ENCODE measurements at regions not wholly inside any gene's neighbourhood (a gene's known extent, or its start where the extent isn't known, plus 50 kb on each side); places are given as distances from the start of the nearest gene placed in this dataset.

DNA sequence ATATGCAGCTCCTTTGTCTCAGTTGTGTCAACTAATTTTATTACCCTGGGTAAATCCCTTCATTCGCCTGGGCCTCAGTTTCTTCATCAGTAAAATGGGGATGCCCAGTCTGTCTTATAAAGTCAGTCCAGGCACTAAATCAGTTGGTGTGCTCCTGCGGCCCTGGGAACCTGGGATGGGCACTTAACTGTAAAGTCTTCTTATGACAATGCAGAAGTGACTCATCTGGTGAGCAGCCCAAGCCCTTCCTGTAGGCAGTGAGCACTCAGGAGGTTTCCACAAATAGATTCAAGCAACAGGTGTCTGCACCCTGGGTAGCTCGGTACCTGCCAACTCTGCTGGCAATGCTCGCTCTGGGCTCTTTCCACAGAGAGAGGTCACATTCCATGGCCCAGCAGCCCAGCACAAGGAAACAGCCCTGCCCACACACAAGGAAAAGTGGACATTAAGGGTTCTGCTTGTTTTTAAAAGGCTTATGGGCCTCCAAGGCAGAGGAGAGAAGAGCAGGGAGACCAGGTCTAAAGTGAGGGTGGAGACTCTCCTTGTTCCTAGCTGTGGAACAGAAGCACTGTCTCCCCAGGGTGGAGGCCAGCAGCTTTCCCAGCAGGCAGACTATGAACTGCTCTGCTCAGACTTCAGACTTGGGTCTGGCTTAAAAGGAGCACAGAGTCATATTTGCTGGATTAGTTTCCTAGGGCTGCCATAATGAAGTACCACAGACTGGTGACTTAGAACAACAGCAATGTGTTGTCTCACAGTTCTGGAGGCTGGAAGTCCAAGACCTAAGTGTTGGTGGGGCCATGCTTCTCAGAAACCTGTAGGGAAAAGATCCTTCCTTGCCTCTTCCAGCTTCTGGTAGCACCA, 89.7 kb upstream of the ADRA1B start:
- no peak for DNase-seq

DNA sequence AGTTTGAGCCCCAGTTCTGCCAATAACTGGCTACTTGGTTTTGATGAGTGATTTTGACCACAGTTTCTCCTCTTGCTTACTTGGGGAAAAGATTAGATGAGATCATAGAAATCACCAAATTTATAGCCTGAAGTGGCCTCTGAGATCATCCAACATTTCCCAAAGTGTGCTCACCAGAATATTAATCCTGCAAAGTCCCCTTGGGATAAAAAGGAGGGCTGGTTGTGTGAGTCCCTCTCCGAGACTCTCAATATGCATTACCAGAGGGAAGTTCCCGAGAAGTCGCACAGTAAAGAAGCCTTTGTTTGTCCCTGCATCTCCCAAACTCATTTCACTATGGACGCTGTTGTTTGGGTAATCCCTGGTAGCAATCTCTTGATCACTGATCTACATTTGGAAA, 88.4 kb upstream of the ADRA1B start:
- no peak for DNase-seq

DNA sequence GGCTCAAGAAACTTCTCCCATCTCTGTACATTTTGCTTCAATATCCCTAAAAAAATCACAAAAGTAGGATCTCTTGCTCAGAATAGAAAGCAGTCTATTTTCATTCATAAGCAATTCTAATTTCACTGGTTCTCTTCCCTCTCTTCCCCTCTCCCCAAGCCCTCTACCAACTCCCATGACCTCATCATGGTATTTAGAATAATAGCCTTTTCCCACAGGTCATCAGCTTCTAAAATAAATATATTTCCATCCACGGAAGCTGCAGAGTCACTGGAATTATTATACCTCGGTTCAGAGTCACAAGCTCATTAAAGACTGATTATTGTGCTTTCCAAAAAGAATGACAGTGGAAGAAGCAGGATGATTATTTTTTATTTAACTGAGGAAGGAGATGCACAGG, 84.2 kb upstream of the ADRA1B start:
- DNase-seq, result no peak

DNA sequence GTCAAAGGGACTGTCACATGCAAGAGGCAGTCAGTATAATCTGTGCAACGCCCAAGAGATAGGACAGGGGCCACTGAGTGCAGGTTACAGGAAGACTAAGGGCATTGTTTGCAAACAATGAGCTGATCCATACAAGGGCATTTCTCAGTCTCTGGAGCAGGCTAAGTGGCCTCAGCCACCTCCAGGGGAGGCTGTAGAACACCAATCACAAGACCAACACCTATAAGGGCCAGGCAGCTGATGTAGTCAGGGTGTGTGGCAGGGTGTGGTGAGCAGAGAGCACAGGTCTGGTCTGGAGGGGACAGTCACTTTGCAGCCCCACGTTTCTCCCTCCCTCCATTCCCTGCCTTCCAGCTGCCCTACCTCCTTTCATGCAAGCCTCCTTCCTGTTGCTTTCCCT, 83.2 kb upstream of the ADRA1B start:
- no peak for DNase-seq

DNA sequence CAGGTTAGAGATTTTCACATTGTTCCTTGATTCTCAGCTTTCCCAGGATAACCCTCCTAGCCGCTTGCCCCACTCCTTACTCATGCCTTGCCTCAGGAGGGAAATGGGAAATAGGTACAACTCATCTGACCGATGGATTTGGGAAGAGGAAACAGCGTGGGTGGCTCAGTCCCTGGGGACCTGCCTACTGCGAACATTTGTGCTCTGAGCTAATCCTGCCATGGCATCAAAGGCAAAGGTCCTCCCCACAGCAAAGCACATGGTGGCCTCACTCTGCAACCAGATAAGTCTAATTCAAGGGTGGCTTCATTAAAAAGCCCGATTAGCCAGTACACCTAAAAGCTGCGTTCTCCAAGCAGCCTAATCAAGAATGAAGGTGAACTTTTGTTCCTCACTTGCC, 82.4 kb upstream of the ADRA1B start:
- DNase-seq, result no peak

DNA sequence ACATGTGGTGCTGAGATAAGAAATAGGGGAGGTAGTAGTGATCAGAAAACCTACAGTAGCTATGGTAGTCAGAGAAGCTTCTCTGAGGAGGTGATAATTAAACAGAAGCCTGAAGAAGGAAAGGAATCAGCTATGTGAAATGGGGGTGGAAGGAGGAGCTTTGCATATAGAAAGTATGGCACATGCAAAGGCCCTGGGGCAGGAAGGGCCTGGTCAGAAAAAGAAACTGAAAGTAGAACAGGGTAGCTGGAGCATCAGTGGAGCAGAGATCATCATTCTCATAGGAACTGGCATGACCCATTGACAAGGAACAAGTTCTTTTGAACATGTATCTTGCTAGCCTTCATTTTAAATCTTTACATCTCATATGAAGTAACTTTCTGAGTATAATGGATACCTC, 80.7 kb upstream of the ADRA1B start:
- no peak for DNase-seq

DNA sequence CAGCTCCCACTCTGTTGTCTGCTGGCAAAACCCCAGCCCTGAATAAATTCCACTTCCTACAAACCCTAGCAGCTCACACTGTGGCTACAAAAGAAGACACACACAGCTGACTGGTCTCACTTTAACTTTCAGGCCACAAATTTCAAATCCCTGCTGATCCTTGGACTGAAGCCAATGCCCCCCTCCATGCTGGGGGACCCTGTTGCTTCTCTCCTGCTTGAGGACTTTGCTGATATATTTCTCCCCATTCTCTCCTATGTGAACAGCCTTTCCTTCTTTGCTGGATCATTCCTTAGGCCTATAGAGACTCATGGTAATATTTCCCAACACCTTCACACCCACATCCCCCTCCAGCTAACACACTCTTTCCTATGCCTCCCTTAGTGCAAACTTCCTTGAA, 79.6 kb upstream of the ADRA1B start:
- no peak for DNase-seq

DNA sequence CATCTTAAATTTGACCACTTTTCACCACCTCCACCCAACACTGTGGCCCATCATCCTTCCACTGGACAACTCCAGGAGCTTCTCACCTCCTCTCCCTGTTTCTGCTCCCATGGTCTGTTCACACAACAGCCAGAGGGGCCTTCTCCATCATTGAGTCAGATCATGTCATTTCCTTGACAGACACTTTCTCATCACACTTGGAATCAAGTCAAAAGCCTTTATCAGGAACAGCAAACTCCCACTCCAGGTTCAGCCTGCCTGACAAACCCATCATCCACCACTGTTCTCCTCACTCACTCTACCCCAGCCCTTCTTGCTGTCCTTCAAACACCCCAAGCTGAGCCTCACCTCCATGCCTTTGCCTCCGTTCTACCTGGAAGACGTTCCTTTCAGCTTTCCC, 78.4 kb upstream of the ADRA1B start:
- DNase-seq, result no peak

DNA sequence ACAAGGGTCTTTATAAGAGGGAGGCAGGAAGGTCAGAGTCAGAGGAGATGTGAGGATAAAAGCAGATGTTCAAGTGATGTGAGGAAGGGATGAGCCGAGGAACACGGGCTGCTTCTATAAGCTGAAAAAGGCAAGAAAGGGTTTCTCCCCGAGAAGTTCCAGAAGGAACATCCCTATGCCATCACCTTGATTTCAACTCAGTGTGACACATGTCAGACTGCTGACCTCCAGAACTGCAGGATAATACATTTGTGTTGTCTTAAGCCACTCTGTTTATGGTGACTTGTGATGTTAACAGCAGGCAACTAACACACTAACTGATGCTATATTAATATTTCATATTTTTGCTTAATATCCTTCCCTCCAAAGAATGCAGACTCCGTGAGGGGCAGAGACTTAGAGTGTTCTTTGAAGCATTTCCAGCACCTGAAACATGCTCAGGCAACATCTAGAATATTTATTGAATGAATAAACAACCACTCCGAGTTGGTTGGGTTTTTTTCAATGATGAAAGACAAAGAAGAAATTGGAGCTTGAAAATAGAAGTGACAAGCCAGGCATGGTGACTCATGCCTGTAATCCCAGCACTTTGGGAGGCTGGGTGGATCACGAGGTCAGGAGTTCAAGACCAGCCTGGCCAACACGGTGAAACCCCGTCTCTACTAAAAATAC, 77.6 kb upstream of the ADRA1B start:
- no peak for DNase-seq

DNA sequence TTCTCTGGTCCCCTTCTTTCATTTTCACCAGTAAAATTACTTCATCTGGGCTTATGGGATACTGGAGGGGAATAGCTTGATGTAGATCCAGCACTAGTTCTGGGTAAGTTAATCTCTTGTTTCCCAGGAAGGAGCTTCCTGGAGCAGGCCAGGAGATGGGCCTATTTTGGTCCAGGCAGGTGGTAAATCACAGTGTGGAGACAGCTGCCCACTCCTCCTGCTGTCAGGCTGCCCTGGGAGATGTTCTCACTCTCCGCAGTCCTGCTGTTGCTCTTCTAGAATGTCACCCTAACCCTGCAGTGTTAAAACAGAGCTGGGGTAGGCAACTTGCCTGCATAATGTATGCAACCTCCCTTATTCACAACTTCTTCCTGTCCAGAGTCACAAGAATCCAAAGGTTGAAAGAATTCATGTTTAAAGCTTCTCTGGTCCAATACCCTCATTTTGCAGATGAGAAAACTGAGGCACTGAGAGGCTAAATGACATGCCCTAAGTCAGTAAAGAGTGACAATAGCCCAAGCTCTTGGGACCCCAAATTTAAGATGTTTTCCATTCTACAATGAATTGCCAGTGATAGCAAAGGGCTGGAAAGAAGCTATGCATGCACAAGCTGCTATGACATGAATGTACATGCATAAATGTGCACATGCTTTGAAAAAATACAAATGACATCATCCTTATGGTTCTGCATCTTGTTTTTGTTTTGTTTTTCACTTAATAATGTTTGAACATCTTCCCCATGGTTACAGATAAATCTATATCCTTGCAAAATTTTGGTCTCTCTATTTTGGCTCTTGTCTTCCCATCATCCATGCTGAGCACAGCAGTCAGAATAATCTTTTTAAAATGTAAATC, 71.8 kb upstream of the ADRA1B start:
- DNase-seq, result no peak

DNA sequence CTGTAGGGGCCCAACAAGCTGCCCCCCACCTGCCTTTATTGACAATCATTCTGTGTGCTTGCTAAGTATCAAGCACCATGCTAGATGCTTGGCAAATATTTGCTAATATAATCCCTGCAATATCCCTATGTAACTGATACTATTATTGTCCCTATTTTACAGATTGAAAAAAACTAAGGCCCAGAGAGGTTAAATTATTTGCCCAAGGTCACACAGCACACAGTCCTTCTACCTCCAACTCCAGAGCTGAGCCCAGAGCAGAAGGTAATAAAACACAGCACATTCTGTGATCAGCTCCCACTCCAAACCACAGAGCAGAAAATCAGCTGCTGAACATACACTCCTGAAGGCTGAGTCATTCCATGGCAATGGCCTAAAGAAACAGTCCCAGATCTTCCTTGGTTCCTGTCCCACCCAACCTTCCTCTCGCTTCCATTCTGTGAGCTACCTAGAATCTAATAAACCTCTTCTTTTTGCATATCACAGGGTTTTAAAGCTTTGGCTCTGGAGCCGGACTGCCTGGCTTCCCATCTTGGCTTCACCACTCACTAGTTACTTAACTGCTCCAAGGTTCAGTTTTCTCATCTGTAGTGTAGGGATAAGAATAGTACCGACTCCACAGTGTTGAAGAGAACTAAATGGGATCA, 66.7 kb upstream of the ADRA1B start:
- no peak for DNase-seq

DNA sequence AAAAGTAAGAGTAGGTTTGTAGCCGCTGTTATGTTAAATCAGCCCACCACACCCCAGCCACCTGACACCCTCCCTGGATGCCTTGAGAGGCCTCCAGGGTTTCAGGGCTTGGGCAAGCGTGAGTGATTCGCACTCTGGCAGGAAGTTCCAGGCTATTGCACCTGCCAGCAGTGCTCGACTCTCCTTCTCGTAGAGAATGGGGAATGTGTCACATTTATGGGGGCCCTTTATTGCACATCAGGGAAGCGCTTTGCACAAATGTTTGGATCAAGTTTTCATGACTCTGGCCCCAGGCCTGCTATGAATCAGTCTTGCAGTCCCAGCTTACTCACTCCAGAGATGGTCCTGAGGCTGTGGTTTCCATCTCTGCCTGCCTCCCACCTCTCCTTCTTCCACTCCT, 66.1 kb upstream of the ADRA1B start:
- no peak for DNase-seq

DNA sequence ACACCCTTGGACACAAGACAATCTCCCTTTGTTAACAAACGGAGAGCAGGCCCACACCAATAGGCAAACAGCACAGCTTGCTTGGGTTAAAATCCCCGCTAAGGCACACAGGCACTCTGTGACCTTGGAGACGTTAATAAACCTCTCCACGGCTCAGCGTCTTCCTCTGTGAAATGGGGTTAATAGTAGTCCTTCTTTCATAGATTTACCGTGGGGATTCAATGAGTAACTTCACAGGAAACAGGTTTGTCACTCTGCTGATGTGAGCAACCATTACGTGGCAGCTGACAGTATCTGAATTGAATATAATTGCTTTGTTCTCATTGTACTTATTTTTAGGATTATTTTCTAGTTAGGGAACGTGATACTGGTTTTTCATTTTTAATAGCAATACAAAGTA, 65.2 kb upstream of the ADRA1B start:
- DNase-seq, result no peak

DNA sequence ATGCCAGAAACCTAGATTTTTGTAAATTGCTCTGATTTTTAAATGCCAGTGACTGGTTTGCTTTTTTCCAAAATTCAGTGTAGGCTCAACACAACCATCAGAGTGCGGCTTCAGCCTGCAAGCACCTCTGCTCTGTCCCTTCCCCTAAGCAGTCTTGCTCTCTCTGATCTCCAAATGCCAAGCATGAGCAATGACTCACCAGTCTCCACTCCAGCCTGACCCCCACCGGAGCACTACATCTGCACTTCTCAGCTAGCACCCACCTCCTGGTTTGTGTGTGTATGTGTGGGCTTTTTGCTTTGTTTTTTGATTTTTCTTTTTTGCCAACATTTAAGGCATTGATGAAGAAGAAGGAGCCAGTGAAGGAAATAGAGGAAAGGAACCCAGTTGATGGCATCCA, 61.4 kb upstream of the ADRA1B start:
- no peak for DNase-seq

DNA sequence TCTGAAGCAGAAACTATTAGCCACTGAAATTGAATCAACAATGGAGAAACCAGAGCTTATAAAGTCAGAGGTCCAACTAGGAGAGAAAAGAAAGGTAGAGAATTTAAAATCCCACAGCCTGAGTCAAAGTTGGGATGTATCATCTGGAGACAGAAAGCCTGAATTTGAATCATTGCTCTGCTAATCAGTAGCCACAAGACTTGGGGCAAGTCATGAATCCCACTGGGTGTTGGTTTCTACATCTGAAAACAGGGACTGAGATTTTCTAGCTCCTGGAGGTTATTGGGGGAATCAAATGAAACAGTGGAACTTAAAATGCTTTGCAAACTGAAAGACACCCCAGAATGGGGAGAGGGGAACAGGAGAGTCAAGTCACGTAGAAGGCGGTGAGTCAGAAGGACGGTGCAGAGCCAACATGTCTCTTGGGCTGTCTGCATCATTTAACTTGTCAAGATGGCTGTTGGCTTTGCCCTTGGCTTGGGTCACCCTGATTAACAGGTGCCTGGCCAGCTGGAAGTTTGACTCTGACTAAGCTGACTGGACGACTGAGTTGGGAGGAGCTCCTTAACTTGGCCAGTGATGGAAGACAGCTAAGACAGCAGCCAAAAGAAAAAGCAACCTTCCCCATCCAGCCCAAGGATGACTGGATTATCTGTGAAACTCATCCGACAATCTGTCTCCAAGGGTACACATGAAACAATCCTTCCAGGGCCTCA, 60.6 kb upstream of the ADRA1B start:
- DNase-seq, result no peak

DNA sequence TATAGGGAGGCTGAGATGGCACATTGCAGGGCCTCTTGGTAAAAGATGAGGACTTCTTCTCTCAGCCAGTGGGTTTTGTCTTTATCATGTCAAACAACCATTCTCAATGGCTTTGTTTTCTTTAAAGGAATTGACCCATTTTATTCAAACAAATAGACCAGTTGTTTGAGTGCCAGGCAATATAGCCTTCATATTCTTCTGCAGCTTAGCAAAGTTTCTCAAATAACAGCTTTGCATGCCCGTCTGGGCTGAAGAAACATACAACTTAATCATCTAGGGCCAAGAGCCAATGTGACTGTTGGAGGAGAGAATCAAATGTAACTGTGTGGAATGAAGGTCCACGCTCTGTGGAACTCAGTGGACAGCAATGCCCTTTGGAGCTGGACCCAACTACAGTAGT, 57.4 kb upstream of the ADRA1B start:
- no peak for DNase-seq

DNA sequence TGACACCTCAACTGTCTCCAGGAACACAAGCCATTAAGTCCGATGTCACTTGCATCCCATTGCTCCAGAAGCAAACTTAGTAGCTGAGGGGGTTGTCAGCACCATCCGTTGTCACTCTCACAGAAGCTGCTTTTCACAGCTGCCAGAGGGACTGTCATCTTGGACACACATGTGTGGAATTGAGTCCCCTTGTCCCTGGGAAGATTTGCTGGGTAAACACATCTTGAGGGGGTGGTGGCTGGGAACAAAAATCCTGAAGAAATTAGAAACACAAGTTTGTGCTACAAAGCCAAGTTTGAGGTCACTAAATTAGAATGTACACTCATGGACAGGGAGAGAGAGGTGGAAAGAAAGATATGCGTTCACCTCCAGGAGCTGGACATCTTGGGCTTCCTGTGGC, 55.2 kb upstream of the ADRA1B start:
- DNase-seq, result no peak

DNA sequence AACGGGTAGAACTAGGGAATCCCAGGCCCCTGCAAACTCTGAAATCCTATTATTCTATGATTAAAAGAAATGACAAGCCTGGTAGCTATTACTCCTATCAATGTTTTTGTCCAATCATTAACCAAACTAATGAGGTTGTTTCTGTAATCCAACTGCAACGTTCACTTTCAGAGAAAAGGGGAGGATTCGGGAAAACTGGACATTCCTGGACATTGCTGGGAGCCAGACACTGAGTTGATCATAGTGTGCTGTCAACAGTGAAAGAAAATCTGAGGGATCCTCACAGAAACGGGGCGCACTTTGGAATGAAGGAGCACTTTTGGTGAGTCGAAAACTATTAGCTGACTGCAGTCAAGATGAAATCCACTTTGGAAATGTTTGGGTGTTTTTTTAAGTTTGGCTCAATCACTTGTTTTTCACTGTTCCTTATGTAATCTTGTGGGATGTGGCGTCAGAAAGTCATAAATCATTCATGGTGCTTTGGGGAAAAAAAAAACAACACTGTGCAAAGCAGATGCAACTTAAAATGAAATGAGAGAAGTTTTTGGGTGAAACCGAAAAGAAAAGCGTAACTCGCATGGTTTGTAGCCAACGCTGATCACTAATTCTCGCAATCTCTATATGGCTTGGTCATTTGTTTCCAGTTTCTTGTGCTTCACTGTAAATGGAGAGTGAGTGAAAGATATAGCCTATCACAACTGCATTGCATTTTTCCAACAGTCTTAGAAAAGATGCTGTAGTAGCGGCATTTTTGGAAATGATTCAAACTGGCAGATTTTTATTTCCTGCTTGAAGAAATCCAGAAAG, 51.2 kb upstream of the ADRA1B start:
- DNase-seq, result no peak

DNA sequence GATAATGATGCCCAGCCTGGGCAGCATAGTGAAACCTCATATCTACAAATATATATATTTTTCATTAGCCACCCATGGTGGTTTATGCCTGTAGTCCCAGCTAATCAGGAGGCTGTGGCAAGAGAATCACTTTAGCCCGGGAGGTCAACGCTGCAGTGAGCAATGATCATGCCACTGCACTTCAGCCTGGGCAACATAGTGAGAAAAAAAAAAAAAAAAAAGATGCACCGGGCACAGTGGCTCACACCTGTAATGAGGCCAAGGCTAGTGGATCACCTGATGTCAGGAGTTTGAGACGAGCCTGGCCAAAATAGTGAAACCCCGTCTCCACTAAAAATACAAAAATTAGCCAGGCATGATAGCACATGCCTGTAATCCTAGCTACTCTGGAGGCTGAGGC, 50.2 kb upstream of the ADRA1B start:
- DNase-seq, result no peak

Data from KG1 (cell line).